Ovary (tissue), 7 donors: ENCODE measurements at regions not wholly inside any gene's neighbourhood (a gene's known extent, or its start where the extent isn't known, plus 50 kb on each side); places are given as distances from the start of the nearest gene placed in this dataset.

Experiments used
- DNase-seq, 5 donors: peaks; one replicate each; pipeline ENCODE4 v3.0.0-alpha.2; 2019 to 2020
- H3K27ac ChIP-seq, 2 donors: fragments of 200-600 bp; one replicate each; pipeline versions ENCODE4 v1.5.1 to v1.8.0; 2019 to 2022
- H3K27me3 ChIP-seq: fragments of 200-600 bp; one replicate; pipeline ENCODE4 v1.8.0; 2022
- H3K36me3 ChIP-seq: fragments of 200-600 bp; sonication (generic); one replicate; pipeline ENCODE4 v1.5.1; 2019
- H3K4me1 ChIP-seq: one replicate; pipeline ENCODE4 v1.8.1; 2013; ENCODE audit warnings: mild to moderate bottlenecking, moderate library complexity; ENCODE audit not compliant: insufficient read depth
- H3K4me3 ChIP-seq: fragments of 200-600 bp; sonication (generic); one replicate; pipeline ENCODE4 v1.5.1; 2017
- H3K9me3 ChIP-seq, 2 donors: fragments of 200-600 bp in 1 of 2; sonication (generic) in 1 of 2; one replicate each; pipeline versions ENCODE4 v1.5.1 to v1.8.1; 2013 to 2019; ENCODE audit warnings: mild to moderate bottlenecking in 1 of 2, moderate library complexity in 1 of 2
- EP300 ChIP-seq: sonication (generic); formaldehyde crosslinking; IDR thresholded peaks from one replicate; pipeline ENCODE4 v1.6.1; 2017; ENCODE audit warnings: antibody characterized with exemption
- POLR2A ChIP-seq: fragments of 450-650 bp; IDR thresholded peaks from one replicate; pipeline ENCODE4 v1.6.1; 2017; ENCODE audit warnings: antibody characterized with exemption, mild to moderate bottlenecking, moderate library complexity
- WGBS, 3 donors: extraction: QIAGEN DNeasy Blood & Tissue Kit in 1 of 3; methylation state at CpG; one replicate each; pipeline versions ENCODE4 v1.1.5 to v1.1.7; 2013 to 2017; 5-methylcytosine and 5-hydroxymethylcytosine counted together
- intact Hi-C, 4 donors: fragments of 100-400 bp; cut with DNase I; formaldehyde crosslinking; loops; one replicate each; pipeline versions ENCODE4 v1.11.0 to v1.15.1; 2022 to 2023
- TF ChIP-seq, protein P1 (sequence below), 3 donors: fragments of 450-650 bp in 2 of 3; fragments of 200-600 bp in 1 of 3; IDR thresholded peaks; one replicate each; pipeline versions ENCODE4 v1.5.1 to v1.8.0; 2016 to 2022; ENCODE audit warnings: antibody characterized with exemption in 3 of 3, mild to moderate bottlenecking in 1 of 3
- donor health status: DM: no; HTN: no; CAD: no; lungs with moderate emphysema.
- donor health status: DM: no; HTN: no; CAD: no.
- donor health status: Bipolar disorder and iron deficiency.
- donor health status: DM: no; HTN: no; CAD: no.
- donor health status: DM: yes; HTN: yes; CAD: no.

DNA sequence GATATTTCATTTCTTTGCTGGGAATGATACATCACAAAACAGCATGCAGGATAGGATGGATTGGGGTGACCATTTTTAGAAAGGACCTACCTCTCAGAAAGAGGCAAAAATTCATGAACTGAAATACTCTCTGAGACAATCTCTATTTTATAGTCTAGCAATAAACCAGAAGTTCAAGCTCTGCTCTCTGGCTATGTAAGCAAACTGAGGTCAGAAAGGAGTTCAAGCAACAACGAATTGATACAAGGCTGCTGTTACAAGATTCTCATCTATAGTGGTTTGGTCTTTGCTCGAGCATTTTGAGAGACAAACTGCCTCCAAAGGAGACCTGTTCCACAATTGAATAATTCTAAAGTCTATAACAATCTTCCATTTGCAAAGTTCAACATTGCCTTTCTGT, 84.7 kb upstream of the GOLGA8J start:
- WGBS, 3 donors: 44 to 60% (median 57%) methylated on average over 2 of the region's 2 CpGs
- no peaks in the 10 kb centered on the region for H3K9me3 ChIP-seq
- TF ChIP-seq EP300 (no peak), POLR2A (no peak)
- TF ChIP-seq, protein P1, sequence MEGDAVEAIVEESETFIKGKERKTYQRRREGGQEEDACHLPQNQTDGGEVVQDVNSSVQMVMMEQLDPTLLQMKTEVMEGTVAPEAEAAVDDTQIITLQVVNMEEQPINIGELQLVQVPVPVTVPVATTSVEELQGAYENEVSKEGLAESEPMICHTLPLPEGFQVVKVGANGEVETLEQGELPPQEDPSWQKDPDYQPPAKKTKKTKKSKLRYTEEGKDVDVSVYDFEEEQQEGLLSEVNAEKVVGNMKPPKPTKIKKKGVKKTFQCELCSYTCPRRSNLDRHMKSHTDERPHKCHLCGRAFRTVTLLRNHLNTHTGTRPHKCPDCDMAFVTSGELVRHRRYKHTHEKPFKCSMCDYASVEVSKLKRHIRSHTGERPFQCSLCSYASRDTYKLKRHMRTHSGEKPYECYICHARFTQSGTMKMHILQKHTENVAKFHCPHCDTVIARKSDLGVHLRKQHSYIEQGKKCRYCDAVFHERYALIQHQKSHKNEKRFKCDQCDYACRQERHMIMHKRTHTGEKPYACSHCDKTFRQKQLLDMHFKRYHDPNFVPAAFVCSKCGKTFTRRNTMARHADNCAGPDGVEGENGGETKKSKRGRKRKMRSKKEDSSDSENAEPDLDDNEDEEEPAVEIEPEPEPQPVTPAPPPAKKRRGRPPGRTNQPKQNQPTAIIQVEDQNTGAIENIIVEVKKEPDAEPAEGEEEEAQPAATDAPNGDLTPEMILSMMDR (IDR thresholded peaks at IDR 0.05): no peak
- H3K27me3 ChIP-seq: no peaks in the 10 kb centered on the region
- no peak for DNase-seq
- no peak overlapping the region for H3K27ac ChIP-seq
- intact Hi-C loops: no loop called here
- no peaks in the 10 kb centered on the region for H3K4me1 ChIP-seq
- H3K36me3 ChIP-seq: no peaks in the 10 kb centered on the region
- no peak overlapping the region for H3K4me3 ChIP-seq

DNA sequence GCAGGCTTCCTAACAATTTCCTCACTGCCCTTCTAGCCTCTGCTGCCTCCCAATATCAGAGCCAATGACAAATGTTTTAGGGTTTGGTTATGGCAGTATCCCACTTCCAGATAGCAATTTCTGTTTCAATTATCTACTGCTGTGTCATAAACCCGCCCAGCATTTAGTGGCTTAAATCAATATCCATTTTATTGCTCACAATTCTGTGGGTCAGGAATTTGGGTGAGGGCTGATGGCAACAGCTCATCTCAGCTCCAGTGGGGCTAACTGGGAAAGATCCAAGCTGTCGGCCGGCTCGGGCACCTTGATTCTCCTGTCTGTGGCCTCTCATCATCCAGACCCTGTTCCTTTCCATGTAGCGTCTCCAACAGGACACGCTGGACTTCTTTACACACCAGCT, 85.3 kb upstream of the GOLGA8J start:
- Histone ChIP-seq H3K4me3 (no peak overlapping the region), H3K9me3 (no peaks in the 10 kb centered on the region), H3K27ac (no peak overlapping the region), H3K4me1 (no peaks in the 10 kb centered on the region), H3K27me3 (no peaks in the 10 kb centered on the region), H3K36me3 (no peaks in the 10 kb centered on the region)
- DNase-seq: no peak
- 86 to 96% (median 95%) methylated on average over 6 of the region's 6 CpGs for WGBS, 3 donors
- no peak for TF ChIP-seq POLR2A
- no peak for TF ChIP-seq EP300
- TF ChIP-seq, protein P1 (IDR thresholded peaks at IDR 0.05): no peak
- intact Hi-C loops: no loop called here

DNA sequence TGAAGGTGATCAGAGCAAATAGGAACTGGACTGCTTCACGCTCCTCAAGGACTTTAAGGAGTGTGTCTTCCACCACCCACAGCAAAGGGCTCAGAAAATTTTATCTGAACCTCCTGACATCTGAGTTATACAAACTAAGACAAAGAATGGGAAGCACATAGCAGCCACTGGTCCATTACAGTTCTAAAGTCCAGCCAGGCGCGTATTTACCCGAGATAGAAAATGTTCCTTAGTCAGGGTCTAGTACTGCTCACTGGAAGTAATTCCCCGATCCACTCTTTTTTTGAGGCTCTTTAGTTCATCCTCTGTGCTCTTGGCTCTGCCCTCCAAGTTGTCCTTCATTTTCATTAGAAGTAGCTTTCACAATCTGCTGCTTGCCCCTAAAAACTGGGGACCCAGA, 88.5 kb upstream of the GOLGA8J start:
- no peak overlapping the region for H3K27ac ChIP-seq
- WGBS, 3 donors: 67 to 82% (median 75%) methylated on average over 5 of the region's 5 CpGs
- H3K4me3 ChIP-seq: no peak overlapping the region
- no peaks in the 10 kb centered on the region for H3K36me3 ChIP-seq
- TF ChIP-seq EP300: no peak
- TF ChIP-seq POLR2A: no peak
- TF ChIP-seq, protein P1 (IDR thresholded peaks at IDR 0.05): no peak
- H3K9me3 ChIP-seq: no peaks in the 10 kb centered on the region
- no peaks in the 10 kb centered on the region for H3K4me1 ChIP-seq
- intact Hi-C loops: no loop called here
- H3K27me3 ChIP-seq: no peaks in the 10 kb centered on the region
- DNase-seq: no peak

DNA sequence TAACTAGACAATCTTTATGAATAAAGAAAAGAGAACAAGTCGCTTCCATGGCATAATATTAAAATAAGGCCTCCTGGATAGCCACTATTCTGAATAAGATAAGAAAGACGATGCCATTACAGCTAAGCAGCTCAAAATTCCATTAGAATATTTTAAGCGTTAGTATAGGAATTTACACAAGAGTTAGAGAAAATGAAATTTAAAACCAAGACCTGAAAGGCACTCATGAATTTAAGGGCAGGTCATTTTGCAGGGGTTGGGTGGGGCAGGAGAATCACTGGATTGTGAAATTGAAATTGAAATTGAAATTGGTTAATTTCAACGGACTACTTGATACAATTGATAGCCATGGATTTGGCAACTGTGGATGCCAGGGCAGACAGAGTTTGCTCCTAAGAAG, 91.8 kb upstream of the GOLGA8J start:
- no peaks in the 10 kb centered on the region for H3K27me3 ChIP-seq
- no peak for DNase-seq
- no peaks in the 10 kb centered on the region for H3K9me3 ChIP-seq
- no peak overlapping the region for H3K27ac ChIP-seq
- no peaks in the 10 kb centered on the region for H3K4me1 ChIP-seq
- WGBS, 3 donors: 73 to 85% (median 74%) methylated on average over 4 of the region's 4 CpGs
- H3K4me3 ChIP-seq: no peak overlapping the region
- no peaks in the 10 kb centered on the region for H3K36me3 ChIP-seq
- TF ChIP-seq, protein P1 (IDR thresholded peaks at IDR 0.05): no peak
- TF ChIP-seq POLR2A: no peak
- TF ChIP-seq EP300: no peak
- intact Hi-C loops: no loop called here

DNA sequence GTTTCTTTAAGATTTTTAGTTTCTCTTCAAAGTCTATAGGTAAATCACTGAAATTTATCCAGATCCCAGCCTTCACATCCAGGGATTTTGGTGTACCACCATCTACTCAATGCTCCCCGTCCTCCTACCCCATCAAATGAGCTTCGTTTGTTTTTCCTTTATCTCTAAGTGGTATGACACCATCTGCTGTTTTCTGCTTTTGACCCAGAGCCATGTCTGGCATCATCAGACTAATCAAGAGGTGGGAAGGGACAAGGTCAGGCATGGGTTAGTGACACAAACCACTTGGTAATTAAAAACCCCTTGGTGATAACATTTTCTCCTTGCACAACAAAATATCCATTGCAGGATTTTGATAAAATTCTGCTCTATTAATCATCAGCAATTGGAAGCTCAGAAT, 92.7 kb upstream of the GOLGA8J start:
- Histone ChIP-seq H3K9me3 (no peaks in the 10 kb centered on the region), H3K27me3 (no peaks in the 10 kb centered on the region), H3K4me3 (no peak overlapping the region), H3K4me1 (no peaks in the 10 kb centered on the region), H3K27ac (no peak overlapping the region), H3K36me3 (no peaks in the 10 kb centered on the region)
- no peak for DNase-seq
- TF ChIP-seq EP300 (no peak), POLR2A (no peak)
- TF ChIP-seq, protein P1 (IDR thresholded peaks at IDR 0.05): no peak
- intact Hi-C loops: no loop called here
- WGBS, 3 donors: 41 to 60% (median 50%) methylated on average over 2 of the region's 2 CpGs
